HG03108 (cell line): ENCODE measurements at regions not wholly inside any gene's neighbourhood (a gene's known extent, or its start where the extent isn't known, plus 50 kb on each side); places are given as distances from the start of the nearest gene placed in this dataset.

Experiments used
- ATAC-seq: cut with Tn5 transposase; IDR thresholded peaks from one replicate; pipeline ENCODE4 v1.9.1; 2021; ENCODE audit warnings: moderate library complexity; ENCODE audit not compliant: unreplicated experiment

DNA sequence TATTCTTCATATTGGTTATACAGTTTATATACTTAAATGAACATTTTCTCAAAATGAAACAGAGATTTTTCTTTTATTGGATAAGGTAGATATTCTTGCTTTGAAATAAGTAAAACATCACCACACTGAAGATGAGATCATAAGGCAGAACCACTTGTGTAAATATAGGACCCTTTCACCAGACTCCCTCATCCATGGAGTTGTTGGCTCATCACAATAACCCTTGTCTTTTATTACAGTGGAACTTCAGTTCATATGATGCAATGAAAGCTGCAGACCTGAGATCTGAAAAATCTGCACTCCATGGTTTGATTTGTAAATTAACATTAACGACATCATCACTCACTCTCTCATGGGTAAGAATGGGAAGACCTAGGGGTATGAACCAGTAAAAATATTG, 51.9 kb upstream of the DBX2 start:
- ATAC-seq, result no peak

DNA sequence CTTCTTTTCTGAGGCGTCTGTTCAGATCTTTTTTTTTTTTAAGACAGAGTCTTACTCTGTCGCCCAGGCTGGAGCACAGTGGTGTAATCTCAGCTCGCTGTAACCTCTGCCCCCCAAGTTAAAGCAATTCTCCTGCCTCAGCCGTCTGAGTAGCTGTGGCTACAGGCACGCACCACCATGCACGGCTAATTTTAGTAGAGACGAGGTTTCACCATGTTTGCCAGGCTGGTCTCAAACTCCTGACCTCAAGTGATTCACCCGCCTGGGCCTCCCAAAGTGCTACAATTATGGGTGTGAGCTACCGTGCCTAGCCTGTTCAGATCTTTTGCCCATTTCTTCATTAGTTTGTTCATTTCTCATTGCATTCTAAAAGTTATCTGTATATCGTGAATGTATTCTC, 55.1 kb upstream of the DBX2 start:
- ATAC-seq, result no peak

DNA sequence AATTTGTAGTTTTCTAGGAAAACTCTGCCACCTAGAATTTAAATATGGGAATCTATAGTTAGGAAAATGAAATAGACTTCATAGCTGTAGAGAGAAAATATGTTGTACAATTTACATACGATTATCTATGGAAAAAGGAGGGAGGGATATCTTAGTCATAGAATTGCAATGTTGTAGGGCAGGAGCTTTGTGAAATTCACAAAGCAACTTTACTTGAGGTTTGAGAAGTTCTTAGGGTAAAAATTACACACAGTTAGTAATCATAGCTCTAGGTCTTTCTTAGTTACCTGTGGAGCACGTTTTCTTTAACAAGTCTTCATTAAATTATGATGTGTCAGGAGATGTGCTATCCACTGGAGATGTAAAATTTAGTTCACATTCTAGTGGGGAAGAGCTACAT, 61.4 kb upstream of the DBX2 start:
- ATAC-seq, result no peak

DNA sequence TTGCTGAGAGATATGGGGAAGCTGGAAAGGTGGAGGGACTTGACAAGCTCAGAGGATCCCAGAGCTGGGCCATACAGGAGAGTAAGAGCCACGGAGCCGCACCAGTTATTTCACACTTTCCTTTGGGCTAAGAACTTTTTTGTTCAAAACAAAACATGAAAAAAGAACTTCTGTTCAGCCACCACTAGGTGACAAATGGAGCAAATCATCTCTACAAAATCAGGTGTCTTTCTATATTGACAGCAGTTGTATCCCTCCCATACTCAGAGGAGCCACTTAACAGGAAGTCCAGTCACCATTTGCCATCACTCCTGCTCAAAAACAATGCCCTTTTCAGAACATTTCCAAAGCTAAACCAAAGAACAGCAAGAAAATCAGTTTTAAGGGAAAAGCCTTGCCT, 70.3 kb upstream of the DBX2 start:
- ATAC-seq, result no peak

DNA sequence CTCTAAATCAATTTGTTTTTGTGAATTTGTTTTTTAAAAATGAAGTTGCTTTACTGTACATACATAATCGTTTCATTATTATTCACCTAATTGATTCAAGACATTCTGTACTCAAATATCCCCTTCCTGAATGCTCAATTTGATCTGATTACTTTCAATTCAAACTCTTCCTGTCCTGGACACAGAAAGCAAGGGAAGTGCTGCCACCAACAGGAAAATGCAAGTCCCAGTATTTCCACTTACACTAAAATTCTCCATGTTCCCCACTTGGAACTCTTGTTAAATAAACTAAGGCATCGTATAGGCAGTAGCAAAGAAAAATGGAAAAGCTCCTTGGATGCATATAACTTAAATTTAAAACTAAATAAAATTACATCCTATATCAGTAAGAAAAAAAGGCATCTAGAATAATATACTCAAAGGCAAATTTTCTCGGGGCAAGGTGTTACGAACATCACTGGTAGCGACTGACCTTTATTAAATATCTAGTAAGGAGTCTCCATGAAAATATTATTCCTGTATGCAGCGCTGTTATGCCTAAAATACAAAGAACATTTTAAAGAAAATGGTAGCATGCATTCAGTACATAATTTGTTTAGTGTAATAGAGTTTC, 72.0 kb upstream of the DBX2 start:
- ATAC-seq, result no peak

DNA sequence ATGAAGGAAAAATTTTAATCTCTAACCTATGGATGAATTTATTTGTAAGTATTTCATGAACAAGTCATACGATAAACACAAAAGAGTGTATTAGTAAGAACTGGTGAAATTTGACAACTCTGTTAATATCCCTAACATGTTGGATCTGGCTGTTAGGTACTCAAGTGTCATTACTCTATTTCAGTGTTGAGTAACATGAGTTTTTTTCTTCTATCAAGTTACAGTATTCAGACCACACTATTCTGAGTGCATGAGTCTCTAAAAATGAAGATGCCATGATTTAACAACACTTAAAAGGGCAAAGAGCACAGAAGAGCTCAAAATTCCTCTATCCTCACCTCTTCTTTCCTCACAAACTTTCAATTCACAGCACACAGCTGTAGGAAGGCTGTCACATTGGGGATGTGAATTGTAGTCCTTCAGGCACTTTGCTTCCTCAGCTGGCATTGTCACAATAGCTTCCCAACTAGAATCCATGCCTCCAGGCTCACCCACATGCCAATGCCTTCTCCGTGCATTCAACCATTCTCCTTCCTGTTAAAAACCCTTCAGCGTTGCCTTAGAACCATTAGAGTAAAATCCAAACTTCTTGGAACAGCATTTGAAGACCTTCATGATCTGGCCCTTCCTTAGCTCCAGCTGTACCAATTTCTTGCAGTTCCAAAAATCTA, 73.7 kb upstream of the DBX2 start:
- no peak for ATAC-seq

DNA sequence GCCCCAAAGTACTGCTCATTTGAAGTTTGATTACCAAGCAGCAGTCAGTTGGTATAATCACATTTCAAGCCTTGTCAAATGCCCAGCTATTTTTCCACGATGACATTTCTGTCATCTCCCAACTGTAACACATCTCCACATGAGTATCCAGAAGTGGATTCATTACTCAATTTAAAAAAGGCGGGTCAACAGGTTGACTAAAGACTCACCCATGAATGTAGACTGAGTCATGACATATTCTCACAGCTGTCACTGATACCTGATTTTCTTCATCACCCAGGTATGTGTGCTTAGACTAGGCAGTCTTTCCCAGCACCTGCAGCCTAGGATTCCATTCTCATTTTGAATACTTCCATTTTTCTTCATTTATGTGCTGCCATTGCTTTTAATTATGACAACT, 75.1 kb upstream of the DBX2 start:
- ATAC-seq, result no peak

DNA sequence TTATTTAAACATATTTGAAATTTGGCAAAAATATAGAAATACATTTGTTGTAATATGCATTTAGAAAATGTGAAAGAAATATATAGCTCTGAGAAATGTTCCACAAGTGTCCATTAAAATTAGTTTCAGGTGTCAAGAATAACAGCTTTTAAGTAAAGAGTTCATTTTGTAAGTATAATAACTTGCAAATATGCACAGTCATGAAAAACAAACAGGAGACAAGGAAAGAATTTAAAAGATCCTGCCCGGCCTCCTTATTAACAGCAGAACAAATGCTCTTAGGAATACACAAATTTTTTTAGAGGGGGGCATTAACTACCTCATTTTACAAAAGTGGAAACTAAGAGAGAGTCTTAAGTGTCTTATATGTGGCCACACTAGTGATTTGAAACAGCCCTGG, 77.7 kb upstream of the DBX2 start:
- ATAC-seq, result no peak

DNA sequence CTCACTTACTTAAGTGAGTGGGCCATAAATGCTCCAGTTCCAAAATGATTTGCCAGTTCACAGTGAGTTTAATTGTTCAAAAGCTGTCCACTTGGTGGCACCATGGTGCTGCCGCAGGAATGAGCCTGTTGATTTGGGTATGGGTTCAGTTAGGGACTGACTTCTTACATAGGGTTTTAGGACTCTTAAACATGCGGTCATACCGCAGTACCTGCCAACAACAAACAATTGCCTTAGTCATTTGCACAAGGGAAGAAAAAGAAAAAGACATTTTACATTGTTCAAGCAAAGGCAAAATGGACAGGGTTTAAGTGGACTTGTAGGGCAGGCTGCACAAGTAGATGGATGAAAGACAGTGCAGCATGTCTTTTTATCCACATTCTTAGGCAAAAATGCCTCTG, 80.0 kb upstream of the DBX2 start:
- peak; percentile 69 for ATAC-seq

DNA sequence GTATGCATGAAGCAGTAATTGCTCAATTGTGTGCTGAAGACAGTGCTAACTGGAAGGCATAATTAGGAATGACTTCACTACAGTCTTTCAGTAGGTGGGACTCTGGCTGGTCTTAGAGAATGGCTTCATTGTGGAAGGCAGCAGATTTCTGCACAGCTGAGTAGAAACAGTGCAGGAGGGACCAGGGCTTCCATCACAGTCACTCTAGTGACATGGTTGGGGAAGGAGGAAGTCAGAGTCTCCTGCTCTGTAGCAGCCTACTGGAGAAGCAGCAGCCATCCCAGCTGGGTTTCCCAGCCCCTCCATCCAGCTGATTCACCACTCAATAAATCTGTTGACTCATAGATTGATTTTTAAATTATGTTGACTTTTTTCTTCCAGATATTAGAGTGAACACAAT, 80.6 kb upstream of the DBX2 start:
- no peak for ATAC-seq

DNA sequence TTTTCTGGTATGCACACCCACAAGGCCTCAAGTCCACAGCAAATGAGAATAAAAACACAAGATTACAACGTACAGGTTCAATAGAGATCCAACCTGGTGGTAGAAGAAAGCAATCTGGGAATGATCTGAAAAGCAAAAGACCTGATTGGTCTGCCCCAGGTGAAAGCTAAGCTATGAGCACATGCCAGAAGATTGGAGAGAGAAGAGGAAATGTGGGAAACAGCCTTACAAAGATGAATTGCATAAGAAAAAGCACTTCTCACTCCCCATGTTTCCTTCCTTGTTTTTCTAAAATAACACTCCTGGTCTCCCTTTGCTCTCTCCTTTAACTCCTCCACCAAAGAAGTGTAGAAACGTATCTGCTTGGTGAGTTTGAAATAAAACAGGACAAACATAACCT, 77.3 kb upstream of the ANO6 start:
- ATAC-seq, result no peak

DNA sequence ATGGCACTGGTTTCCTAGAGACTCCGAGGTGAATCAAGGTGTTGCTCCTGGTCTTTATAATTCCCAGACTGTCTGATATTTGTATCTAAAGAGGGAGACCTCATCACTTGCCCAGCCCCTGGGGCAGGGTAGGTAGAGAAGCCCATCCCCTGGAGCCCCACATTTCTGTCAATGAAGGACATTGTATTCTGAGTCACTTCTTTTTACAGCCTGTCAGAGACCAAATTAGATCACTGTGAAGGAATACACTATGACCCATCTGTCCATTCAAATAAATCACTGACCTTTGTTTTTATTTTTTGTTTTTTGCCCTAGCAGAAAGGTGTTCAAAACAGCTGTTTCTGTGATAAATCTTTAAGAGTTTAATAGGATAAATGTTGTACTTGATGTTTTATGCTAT, 67.9 kb upstream of the ANO6 start:
- no peak for ATAC-seq

DNA sequence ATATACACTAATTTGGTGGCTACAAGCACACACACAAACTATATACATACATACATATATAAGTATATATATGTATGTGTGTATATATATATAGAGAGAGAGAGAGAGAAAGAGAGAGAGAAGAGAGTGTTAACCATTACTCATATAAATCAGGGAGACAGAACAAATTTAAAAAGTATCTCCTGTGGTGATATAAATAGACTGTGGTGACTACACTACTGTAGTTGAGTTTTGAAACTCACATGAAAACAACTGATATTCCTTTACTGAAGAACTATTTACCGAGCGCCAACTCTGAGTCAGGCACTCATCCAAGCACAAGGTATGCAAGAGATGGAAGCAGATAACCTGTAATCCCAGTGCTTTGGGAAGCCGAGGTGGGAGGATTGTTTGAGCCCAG, 67.3 kb upstream of the ANO6 start:
- ATAC-seq, result no peak

DNA sequence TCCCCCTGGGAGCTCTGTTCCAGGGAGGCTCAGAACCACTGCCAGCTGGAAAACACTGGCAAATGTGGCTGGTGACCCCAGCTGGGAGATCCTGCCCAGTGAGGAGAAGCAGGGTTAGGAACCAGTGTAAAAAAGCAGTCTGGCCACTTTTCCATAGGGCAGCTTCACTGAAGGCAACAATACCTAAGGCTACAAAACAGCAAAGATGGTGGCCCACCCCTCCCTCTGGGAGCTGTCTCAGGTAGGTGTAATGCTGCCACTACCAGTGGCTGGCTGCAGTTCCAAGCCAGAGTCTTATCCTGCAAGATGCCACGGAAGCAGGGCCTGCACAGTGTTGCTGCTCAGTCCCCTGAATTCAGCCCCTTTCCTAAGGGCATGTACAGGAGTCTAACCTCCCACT, 50.6 kb upstream of the ANO6 start:
- no peak for ATAC-seq

DNA sequence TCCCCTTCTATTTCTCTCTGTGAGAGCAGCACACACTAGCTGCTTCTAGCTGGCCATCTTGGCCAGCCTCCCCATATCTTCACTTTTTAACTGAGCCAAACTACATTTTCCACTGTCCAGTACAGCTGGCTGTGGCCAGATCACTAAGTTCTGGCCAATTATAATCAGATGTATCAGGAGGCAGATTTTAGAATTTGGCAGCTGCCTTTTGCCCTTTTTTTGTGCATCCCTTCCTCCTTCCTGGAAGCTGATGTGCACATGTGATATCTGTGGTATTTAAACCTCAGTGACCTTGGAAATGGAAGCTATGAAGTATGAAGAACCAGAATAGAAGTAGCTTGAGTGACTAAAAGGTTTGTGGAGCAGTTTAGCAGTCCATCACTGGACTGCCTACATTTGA, 49.8 kb upstream of the ANO6 start:
- no peak for ATAC-seq
